Endothelial cell of umbilical vein (primary cell): ENCODE measurements at regions not wholly inside any gene's neighbourhood (a gene's known extent, or its start where the extent isn't known, plus 50 kb on each side); places are given as distances from the start of the nearest gene placed in this dataset.

ENCODE experiments used
- BruUV-seq: library from RNA; stranded (reverse); fragments of 400-500 nt; replicated peaks from 2 replicates; lab custom pipeline; 2021; lab: Mats Ljungman, UMichigan
- CTCF ChIA-PET: fragments of 300-600, 350-600 bp; sonication (Branson Sonifier 250); formaldehyde crosslinking; loops from one replicate; lab custom pipeline; 2021; ENCODE audit warnings: antibody characterized with exemption, inconsistent platforms; lab: Charles Lee
- POLR2A ChIA-PET: fragments of 300-600, 350-600 bp; sonication (Branson Sonifier 250); formaldehyde crosslinking; loops from one replicate; lab custom pipeline; 2021; ENCODE audit warnings: antibody characterized with exemption, inconsistent platforms; lab: Charles Lee
- DNase-seq: peaks from one replicate; pipeline ENCODE4 v3.0.0-alpha.2; 2011; ENCODE audit warnings: low read depth, low spot score
- FAIRE-seq: peaks from 2 replicates; lab custom pipeline; 2011; peaks lifted over from hg19 to GRCh38; lab: Jason Lieb, UNC
- H2AFZ ChIP-seq: 2 replicates; pipeline ENCODE4 v1.6.0; 2012; ENCODE audit warnings: low read depth, low read length, control low read depth, inconsistent platforms
- H3K27ac ChIP-seq: 2 replicates; pipeline ENCODE4 v1.5.1; 2011; ENCODE audit warnings: low read depth, mild to moderate bottlenecking, control low read depth, low read length, moderate library complexity; ENCODE audit not compliant: insufficient read depth
- H3K27me3 ChIP-seq, 2 experiments: 2 replicates each; pipeline versions ENCODE4 v1.6.0 to v1.6.1; 2011; ENCODE audit warnings: low read length in 2 of 2, mixed read lengths in 1 of 2; ENCODE audit not compliant: control insufficient read depth in 2 of 2, insufficient read depth in 2 of 2
- H3K36me3 ChIP-seq, 2 experiments: 2 replicates in 1 of 2; 3 replicates in 1 of 2; pipeline ENCODE4 v1.5.1; 2011; ENCODE audit warnings: low read length in 2 of 2, mild to moderate bottlenecking in 1 of 2, moderate library complexity in 1 of 2; ENCODE audit not compliant: control insufficient read depth in 2 of 2, insufficient read depth in 2 of 2; ENCODE audit errors: extremely low read depth in 1 of 2
- H3K4me1 ChIP-seq: 3 replicates; pipeline ENCODE4 v1.5.1; 2011; ENCODE audit warnings: mild to moderate bottlenecking, low read length; ENCODE audit not compliant: control insufficient read depth, insufficient read depth; ENCODE audit errors: extremely low read depth
- H3K4me2 ChIP-seq: 2 replicates; pipeline ENCODE4 v1.6.1; 2011; ENCODE audit warnings: low read length, control low read depth, mixed read lengths; ENCODE audit not compliant: insufficient read depth
- H3K4me3 ChIP-seq, 3 experiments: fragments of 200-600 bp in 1 of 3; sonication (generic), shearing (Covaris generic) in 1 of 3; replicated peaks in 1 of 3; 2 replicates each; pipeline ENCODE4 v1.5.1; 2011 to 2016; ENCODE audit warnings: control low read depth in 3 of 3, low read length in 3 of 3, mild to moderate bottlenecking in 2 of 3, inconsistent platforms in 1 of 3, low read depth in 1 of 3, moderate library complexity in 1 of 3; ENCODE audit not compliant: insufficient read depth in 1 of 3
- H3K79me2 ChIP-seq: 2 replicates; pipeline ENCODE4 v1.6.0; 2012; ENCODE audit warnings: low read length, inconsistent platforms; ENCODE audit not compliant: control insufficient read depth, insufficient read depth
- H3K9ac ChIP-seq: replicated peaks from 2 replicates; pipeline ENCODE3; 2011; ENCODE audit warnings: low read length, control low read depth; ENCODE audit not compliant: insufficient read depth; ENCODE audit errors: extremely low read depth
- H3K9me1 ChIP-seq: replicated peaks from 3 replicates; pipeline ENCODE4 v1.6.0; 2011; ENCODE audit warnings: mild to moderate bottlenecking, low read length; ENCODE audit not compliant: control insufficient read depth, insufficient read depth; ENCODE audit errors: extremely low read depth
- H3K9me3 ChIP-seq: replicated peaks from 2 replicates; pipeline ENCODE4 v1.5.1; 2012; ENCODE audit warnings: low read length, inconsistent platforms; ENCODE audit not compliant: control insufficient read depth, insufficient read depth
- H4K20me1 ChIP-seq: replicated peaks from 2 replicates; pipeline ENCODE3; 2011; ENCODE audit warnings: mild to moderate bottlenecking, low read length; ENCODE audit not compliant: control insufficient read depth, insufficient read depth; ENCODE audit errors: extremely low read depth
- CTCF ChIP-seq, 2 donors: IDR thresholded peaks; 1 replicate in 1 of 2; 2 replicates in 1 of 2; pipeline ENCODE4 v1.5.1; 2011; ENCODE audit warnings: low read length in 2 of 2, mild to moderate bottlenecking in 2 of 2, moderate library complexity in 2 of 2, control low read depth in 1 of 2, inconsistent platforms in 1 of 2, low read depth in 1 of 2; ENCODE audit not compliant: insufficient read depth in 1 of 2; ENCODE audit errors: extremely low read depth in 1 of 2
- EZH2 ChIP-seq: IDR thresholded peaks from 2 replicates; pipeline ENCODE4 v1.6.1; 2012; ENCODE audit warnings: borderline replicate concordance, low read depth, mild to moderate bottlenecking, moderate library complexity, low read length, inconsistent platforms; ENCODE audit not compliant: severe bottlenecking
- FOS ChIP-seq: IDR thresholded peaks from 2 replicates; pipeline ENCODE4 v1.6.1; 2011; ENCODE audit warnings: mild to moderate bottlenecking, low read length, moderate library complexity, borderline replicate concordance; ENCODE audit not compliant: insufficient read depth
- GATA2 ChIP-seq: IDR thresholded peaks from 2 replicates; pipeline ENCODE4 v1.7.0; 2011; ENCODE audit warnings: low read depth, mild to moderate bottlenecking, moderate library complexity, mixed read lengths, low read length; ENCODE audit not compliant: insufficient read length, insufficient read depth
- JUN ChIP-seq: IDR thresholded peaks from 2 replicates; pipeline ENCODE4 v1.6.1; 2011; ENCODE audit warnings: borderline replicate concordance, low read depth; ENCODE audit not compliant: insufficient read length, insufficient read depth
- MYC ChIP-seq: IDR thresholded peaks from one replicate; pipeline ENCODE4 v1.6.1; 2011; ENCODE audit warnings: mild to moderate bottlenecking, low read depth, low read length
- POLR2A ChIP-seq: IDR thresholded peaks from 2 replicates; pipeline ENCODE4 v1.6.1; 2012; ENCODE audit warnings: low read depth, mild to moderate bottlenecking, control low read depth, low read length
- POLR2AphosphoS5 ChIP-seq: IDR thresholded peaks from 2 replicates; pipeline ENCODE4 v1.6.1; 2012; ENCODE audit warnings: low read depth, mild to moderate bottlenecking, control low read depth, low read length, moderate library complexity; ENCODE audit not compliant: insufficient read depth
- dilution Hi-C: fragments of 300-500 bp; cut with MboI; formaldehyde crosslinking; loops from one replicate; pipeline ENCODE4 v1.15.0; 2019; ENCODE audit warnings: low sequenced_read_pairs; ENCODE audit not compliant: extremely low pct_ligation_motif_present
- intact Hi-C: fragments of 100-400 bp; cut with micrococcal nuclease; formaldehyde crosslinking; loops from one replicate; pipeline ENCODE4 v1.10.0; 2022
- TF ChIP-seq, protein P1 (sequence below): IDR thresholded peaks from 2 replicates; pipeline ENCODE4 v1.6.1; 2011; ENCODE audit not compliant: insufficient read depth, insufficient read length

- Histone ChIP-seq H3K4me1 (no peaks in the 10 kb centered on the region), H3K4me2 (no peak overlapping the region), H3K79me2 (no peaks in the 10 kb centered on the region), H3K9me3 (no peaks in the 10 kb centered on the region), H3K9me1 (no peaks in the 10 kb centered on the region), H3K4me3 (no peak overlapping the region), H3K36me3 (no peaks in the 10 kb centered on the region), H3K27ac (no peak overlapping the region), H4K20me1 (no peaks in the 10 kb centered on the region), H3K9ac (no peak overlapping the region), H3K27me3 (no peaks in the 10 kb centered on the region), H2AFZ (no peak overlapping the region)
- intact Hi-C loops: no loop called here
- TF ChIP-seq FOS: no peak
- TF ChIP-seq EZH2: no peak
- TF ChIP-seq POLR2A: no peak
- TF ChIP-seq JUN: no peak
- TF ChIP-seq CTCF (IDR thresholded peaks at IDR 0.05; ENCODE audit: extremely low read depth in 1 of 2, insufficient read depth in 1 of 2, low read depth in 1 of 2, low read length in 2 of 2): no peak
- TF ChIP-seq POLR2AphosphoS5: no peak
- TF ChIP-seq MYC: no peak
- TF ChIP-seq, protein P1, sequence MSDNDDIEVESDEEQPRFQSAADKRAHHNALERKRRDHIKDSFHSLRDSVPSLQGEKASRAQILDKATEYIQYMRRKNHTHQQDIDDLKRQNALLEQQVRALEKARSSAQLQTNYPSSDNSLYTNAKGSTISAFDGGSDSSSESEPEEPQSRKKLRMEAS: no peak
- no peak for TF ChIP-seq GATA2
- POLR2A ChIA-PET: no interaction called here
- no TSS peak for BruUV-seq
- dilution Hi-C loops: no loop called here
- no peak for FAIRE-seq
- DNase-seq: no peak
- CTCF ChIA-PET: interaction anchor here (1.7 kb wide), 1 partner anchor 14 kb away, joined by 5 read pairs; no protein-coding TSS in a partner anchor
These were observed 60.7 kb upstream of the ITGA6 start for GRCh38 chr2:172366596-172367150.
